Upper lobe of left lung (tissue), 4 donors: ENCODE measurements at regions not wholly inside any gene's neighbourhood (a gene's known extent, or its start where the extent isn't known, plus 50 kb on each side); places are given as distances from the start of the nearest gene placed in this dataset.

Experiments used
- EP300 ChIP-seq, 4 donors: sonication (generic); formaldehyde crosslinking; IDR thresholded peaks; one replicate each; pipeline ENCODE4 v1.5.1; 2017; ENCODE audit warnings: antibody characterized with exemption in 4 of 4, control low read depth in 2 of 4
- POLR2A ChIP-seq, 4 donors: fragments of 450-650 bp; IDR thresholded peaks; one replicate each; pipeline ENCODE4 v1.5.1; 2016 to 2017; ENCODE audit warnings: antibody characterized with exemption in 4 of 4, mild to moderate bottlenecking in 2 of 4

- TF ChIP-seq POLR2A (IDR thresholded peaks at IDR 0.05): no peak
- TF ChIP-seq EP300 (IDR thresholded peaks at IDR 0.05): no peak
Measured at GRCh38 chr2:226671141-226671676, 128.4 kb downstream of the IRS1 start.
